ENCODE measurements at regions not wholly inside any gene's neighbourhood (a gene's known extent, or its start where the extent isn't known, plus 50 kb on each side); places are given as distances from the start of the nearest gene placed in this dataset.
"Not testable (repeated sequence)": the region's sequence is repeated elsewhere in the genome, so short reads cannot be mapped to it uniquely, and the experiment has no call there.

DNA sequence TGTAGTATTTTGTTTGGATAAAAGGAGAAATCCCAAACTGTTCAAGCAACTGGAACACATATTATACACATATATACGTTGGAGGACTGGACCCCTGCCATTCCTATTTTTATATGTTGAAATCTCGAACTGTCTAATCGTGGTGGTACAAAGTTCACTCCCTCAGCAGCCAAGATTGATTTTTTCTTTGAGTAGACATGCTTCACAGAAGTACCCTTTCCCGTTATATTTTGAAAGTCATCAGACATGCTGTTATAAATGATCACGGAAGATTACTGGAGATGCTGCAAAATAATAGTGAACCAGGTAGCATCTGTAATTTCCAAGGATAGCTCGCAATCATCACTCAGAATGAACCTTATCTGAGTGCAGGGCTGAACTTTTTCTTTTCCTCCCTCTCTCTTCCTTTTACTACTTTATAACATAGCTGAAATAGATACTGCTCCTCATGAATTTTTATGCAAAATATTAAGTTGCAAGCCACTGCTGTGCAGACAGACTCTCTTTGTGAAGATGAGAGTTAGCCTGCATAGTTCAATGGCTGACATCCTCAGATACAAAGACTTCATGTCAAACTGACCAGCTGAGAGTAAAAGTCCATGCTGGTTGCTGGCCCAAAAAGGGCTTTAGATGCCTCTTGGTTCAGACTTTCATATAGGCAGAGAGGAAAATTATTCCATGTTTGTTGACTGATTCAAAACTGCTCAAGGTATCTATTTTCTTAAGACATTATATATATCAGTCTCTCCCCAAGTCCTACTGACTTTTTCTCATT lies 451.9 kb downstream of the TMEM38B start:
- DNase-seq (ENCODE audit: low spot score) = no peak
- intact Hi-C loops (cut with DNase I) = no loop called here

DNA sequence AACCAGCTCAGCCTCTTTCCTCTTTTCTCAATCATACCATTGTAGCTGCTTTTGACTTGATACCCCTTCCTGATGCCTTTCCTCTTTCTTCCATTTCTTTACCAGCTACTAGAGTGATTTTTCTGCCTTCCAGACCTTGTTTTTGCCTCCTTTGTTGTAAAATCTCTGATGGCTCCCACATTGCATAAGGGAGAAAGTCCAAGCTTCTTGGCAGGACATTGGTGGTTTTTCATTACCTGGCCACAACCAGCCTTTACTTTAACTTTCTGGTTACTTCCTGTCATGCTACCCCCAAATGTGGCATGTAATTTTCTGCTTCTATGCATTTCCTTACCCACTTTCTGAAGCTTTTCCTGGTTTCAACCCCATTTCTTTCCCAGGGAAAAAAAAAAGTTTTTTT lies 452.5 kb downstream of the TMEM38B start:
- no peak for DNase-seq (ENCODE audit: low spot score)
- intact Hi-C loops (cut with DNase I) = no loop called here

DNA sequence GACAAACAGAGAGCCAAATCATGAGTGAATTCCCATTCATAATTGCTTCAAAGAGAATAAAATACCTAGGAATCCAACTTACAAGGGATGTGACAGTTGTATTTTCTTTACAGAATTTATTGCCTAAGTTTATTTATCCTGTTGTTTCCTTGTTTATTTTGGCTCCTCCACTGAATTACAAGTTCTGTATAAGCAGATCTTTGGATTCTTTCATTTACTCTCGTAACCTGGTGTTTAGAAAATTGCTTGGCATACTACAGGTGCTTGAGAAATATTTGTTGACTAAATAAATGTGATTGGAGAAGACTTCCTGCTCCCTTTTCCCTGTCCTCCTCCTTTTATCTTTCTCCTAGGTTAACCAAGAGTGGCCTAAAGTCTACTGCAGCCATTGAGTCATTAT lies 455.6 kb downstream of the TMEM38B start:
- intact Hi-C loops (cut with DNase I) = no loop called here
- DNase-seq (ENCODE audit: low spot score) = no peak

DNA sequence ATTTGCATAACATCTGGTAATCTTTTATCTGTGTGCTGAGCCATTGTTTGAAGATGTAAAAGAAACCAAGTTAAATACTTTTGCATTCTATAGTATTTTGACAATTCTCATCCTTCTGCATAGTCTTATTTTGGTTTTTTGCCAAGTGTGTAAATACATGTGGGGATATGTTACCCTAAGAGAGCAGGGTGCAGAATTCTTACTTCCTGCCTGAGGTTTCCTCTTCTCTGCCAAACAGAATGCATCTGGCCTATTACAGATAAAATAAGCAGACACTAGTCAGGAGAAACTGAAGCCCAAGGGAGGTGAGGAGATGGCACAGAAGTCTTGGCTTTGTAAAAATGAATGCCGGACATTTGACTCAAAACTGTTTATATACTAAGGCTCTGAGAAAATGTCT lies 462.1 kb downstream of the TMEM38B start:
- intact Hi-C loops (cut with DNase I) = no loop called here
- DNase-seq (ENCODE audit: low spot score) = no peak

DNA sequence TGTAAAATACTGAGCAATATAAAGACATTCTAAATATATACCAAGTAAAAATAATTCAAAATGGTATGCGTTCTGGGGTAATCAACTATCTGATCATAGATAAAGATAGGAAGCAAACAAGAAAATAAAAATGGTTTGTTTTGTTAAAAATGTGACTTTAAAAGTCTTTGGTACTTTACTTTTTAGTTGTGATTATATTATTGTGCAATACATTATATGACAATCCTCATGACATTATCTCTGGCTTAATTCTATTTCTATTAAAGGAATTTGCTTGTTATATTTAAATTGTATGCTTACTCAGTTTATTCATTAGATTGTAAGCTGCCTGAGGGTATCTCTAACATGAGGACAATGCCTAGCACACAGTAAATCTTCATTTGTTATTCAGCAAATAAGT lies 477.9 kb downstream of the TMEM38B start:
- no peak for DNase-seq (ENCODE audit: low spot score)
- intact Hi-C loops (cut with DNase I) = no loop called here

DNA sequence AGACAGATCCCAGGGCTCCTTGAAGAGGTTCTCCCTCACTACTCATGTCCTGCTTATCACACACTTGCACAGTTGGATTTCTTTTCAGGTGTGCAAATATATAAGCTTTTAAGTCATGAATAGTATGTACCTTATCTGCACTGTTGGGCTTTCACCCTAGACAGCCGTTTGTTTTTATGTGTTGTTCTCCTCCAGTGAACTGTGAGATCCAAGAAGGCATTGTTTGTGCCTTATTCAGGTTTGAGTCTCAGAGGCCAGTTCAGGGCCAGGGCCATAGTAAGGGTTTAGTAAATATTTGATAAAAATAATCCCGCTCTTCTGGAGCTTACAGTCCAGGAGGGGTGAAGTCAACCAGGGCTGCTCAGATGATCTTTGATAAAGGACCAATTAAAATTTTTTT lies 480.0 kb downstream of the TMEM38B start:
- intact Hi-C loops (cut with DNase I) = no loop called here
- no peak for DNase-seq (ENCODE audit: low spot score)

DNA sequence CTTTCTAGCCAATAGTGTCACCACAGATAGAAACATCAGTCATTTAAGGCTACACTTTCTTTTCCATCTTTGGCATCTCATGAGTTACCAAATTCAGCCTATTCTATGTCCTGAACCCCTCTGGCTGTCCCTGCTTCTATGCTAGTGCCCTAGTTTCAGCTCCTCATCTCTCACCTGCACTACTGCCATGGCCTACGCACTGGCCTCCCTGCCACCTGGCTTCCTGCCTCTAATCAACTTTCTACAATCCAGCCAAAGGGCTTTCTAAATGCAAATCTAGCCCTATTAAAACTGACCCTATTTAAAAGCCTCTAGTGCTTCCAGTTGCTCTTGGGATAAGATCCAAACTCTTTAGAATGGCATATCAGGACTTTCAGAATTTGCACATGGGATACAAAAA lies 482.9 kb downstream of the TMEM38B start:
- intact Hi-C loops (cut with DNase I) = no loop called here
- no peak for DNase-seq (ENCODE audit: low spot score)

DNA sequence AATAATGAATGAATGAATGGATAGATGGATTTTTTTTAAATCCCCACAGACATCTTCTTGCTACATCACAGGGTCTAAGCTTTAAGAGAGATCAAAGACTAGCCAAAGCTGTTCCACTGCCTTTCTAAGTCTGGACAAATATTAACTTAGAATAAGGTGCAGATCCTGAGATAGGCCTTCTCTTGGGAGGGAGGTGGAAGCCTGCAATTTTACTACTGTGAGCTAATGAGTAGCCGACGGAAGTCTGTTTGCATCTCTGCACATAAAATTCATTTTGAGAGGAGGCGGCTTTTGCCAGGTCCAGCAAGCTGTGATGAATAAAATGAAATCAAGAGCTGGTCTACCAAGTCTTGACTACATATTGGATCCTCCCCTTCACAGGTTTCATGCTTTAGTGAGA lies 484.9 kb downstream of the TMEM38B start:
- DNase-seq (ENCODE audit: low spot score) = no peak

DNA sequence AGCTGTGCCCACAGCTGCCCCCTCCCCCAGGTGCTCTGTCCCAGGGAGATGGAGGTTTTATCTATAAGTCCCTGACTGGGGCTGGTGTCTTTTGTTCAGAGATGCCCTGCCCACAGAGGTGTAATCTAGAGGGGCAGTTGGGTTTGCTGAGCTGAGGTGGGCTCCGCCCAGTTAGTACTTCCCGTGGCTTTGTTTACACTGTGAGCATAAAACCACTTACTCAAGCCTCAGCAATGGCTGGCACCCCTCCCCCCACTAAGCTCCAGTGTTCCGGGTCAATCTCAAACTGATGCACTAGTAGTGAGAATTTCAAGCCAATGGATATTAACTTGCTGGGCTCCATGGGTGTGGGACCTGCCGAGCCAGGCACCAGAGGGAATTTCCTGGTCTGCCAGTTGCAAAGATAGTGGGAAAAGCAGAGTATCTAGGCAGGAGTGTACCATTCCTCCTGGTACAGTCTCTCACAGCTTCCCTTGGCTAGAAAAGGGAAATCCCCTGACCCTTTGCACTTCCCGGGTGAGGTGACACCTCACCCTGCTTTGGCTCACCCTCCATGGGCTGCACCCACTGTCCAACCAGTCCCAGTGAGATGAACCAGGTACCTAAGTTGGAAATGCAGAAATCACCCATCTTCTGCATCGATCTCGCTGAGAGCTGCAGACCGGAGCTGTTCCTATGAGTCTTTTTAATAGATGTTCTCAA lies 509.6 kb downstream of the TMEM38B start:
- intact Hi-C loops (cut with DNase I); DNase-seq (ENCODE audit: low spot score): not testable (repeated sequence)

More for the DNA sequence above, 484.9 kb downstream of the TMEM38B start:
- intact Hi-C loops (cut with DNase I) = no loop called here

DNA sequence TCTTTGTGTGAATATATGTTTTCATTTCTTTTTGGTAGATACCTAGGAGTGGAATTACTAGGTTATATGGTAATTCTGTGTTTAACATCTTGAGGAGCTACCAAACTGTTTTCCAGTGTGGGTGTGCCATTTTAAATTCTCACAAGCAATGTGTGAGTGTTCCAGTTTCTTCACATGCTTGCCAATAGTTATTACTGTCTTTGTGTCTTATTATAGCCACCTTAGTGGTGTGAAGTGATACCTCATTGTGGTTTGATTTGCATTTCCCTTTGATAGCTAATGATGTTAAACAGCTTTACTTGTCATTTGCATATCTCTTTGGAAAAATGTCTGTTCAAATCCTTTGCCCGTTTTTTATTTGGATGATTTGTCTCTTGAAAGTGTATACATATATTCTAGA lies 513.0 kb downstream of the TMEM38B start:
- intact Hi-C loops (cut with DNase I) = no loop called here
- DNase-seq (ENCODE audit: low spot score) = no peak

DNA sequence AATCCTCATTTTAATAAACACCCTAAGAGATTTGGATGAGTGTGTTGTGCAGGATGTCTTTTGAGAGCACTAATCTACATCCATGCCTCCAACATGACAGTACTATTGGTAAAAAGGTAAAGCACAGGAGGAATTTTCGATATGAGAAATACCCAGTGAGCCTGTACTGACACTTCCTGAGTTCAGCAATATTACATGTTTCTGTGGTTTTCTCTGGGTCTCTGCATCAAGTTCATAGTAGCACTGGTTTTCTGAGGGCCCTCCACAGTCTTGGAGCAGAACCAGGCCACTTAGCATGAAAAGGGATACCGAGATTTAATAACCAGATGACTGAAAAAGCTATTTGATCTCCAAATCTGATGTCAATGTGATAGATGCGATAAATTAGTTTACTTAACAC lies 524.1 kb downstream of the TMEM38B start:
- DNase-seq (ENCODE audit: low spot score) = no peak
- intact Hi-C loops (cut with DNase I) = loop anchor here in 1 of 2 donors (5.0 kb wide), 1 partner anchor 654 kb away; no protein-coding TSS in a partner anchor

DNA sequence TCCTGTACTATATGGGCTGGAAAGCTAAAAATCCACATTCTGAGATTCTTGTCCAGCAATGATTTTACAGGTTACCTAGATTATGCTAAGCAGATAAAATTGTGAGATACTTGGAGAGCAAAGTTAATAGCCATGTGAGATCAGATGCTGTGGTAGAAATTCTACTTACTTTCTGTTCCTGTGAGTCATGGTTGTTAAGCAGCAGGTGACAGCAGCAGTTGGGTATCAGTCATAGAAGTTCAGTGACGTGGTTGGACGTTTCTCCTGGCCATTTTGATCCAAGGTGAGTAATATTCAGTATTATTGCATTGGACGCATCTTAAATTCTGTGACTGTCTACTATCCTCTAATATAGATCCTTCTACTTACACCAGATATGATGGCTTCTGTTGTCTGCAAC lies 524.5 kb downstream of the TMEM38B start:
- intact Hi-C loops (cut with DNase I) = loop anchor here in 1 of 2 donors (5.0 kb wide), 1 partner anchor 653 kb away; no protein-coding TSS in a partner anchor
- no peak for DNase-seq (ENCODE audit: low spot score)

DNA sequence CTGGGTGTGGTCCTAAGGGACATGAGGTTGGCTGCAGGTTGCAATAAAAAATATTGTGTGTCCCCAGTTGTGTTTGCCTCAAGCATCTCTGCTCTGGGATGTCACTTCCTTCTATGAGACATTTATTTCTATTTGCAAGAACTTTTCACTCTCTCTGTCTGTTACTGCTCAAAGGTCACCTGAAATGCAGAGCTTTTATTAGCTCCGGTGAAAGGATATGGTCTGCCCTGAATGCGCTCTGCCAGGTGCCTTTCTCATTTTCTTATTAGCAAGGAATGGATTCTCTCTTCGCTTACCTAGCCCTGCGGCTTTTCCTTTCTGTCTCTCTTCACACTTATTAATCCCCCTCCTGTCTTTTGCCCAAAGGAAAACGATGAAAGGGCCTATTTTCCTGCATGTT lies 526.1 kb downstream of the TMEM38B start:
- intact Hi-C loops (cut with DNase I) = no loop called here
- DNase-seq (ENCODE audit: low spot score) = no peak

DNA sequence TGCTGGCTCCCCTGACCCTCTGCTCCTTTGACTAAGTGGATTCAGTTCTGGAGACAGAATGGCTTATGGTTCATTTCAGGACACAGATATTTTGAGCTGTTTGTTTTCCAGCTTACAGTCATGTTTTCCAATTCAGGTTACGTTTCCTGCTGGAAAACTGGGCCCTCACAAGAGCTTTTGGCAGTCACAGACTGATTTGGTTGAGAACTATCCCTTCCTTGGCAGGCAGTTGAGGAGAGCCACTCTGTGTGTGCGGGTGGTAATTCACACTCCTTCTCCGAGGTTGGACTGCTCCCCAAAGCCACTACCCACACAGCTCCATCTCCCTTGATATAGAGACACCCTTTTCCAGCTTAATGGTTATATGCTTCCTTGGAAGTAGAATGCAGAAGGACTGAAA lies 534.5 kb downstream of the TMEM38B start:
- DNase-seq (ENCODE audit: low spot score) = no peak
- intact Hi-C loops (cut with DNase I) = no loop called here

DNA sequence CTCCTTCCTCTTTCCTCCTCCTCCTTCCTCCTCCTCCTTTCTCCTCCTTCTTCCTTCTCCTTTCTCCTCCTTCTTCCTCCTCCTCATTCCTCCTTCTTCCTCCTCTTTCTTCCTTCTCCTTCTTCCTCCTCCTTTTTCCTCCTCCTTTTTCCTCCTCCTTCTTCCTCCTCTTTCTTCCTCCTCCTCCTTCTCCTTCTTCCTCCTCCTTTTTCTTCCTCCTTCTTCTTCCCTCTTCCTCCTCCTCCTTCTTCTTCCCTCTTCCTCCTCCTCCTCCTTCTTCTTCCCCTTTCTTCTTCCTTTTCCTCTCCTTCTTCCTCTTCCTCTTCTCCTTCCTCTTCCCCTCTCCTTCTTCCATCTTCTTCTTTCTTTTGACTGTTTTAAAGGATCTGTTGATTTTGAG lies 538.8 kb downstream of the TMEM38B start:
- DNase-seq (ENCODE audit: low spot score) = no peak
- intact Hi-C loops (cut with DNase I) = no loop called here

DNA sequence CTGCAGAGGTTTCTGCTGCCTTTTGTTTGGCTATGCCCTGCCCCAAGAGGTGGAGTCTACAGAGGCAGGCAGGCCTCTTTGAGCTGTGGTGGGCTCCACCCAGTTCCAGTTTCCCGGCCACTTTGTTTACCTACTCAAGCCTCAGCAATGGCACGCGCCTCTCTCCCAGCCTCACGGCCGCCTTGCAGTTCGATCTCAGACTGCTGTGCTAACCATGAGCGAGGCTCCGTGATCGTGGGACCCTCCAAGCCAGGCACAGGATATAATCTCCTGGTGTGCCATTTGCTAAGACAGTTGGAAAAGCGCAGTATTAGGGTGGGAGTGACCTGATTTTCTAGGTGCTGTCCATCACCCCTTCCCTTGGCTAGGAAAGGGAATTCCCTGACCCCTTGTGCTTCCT lies 566.6 kb downstream of the TMEM38B start:
- intact Hi-C loops (cut with DNase I); DNase-seq (ENCODE audit: low spot score): not testable (repeated sequence)

DNA sequence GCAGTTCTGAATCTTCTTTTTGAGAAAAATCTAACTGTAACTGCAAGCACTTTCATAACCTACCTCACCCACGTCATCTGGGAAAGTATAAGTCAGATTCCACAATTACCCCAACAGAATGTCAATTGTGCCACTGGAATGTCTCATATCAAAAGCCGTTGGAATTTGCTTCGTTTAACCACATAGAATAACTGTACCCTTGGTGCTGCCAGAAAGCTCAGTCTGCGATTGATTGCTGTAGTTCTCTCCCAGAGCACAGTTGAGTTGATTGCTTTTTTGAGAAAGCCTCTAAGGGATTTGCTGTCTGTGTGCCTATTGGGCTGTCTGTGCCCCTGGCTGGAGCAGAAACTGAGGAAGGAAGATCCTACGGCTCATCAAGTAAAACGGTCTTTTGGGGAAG lies 583.6 kb downstream of the TMEM38B start:
- DNase-seq (ENCODE audit: low spot score) = no peak
- intact Hi-C loops (cut with DNase I) = no loop called here

DNA sequence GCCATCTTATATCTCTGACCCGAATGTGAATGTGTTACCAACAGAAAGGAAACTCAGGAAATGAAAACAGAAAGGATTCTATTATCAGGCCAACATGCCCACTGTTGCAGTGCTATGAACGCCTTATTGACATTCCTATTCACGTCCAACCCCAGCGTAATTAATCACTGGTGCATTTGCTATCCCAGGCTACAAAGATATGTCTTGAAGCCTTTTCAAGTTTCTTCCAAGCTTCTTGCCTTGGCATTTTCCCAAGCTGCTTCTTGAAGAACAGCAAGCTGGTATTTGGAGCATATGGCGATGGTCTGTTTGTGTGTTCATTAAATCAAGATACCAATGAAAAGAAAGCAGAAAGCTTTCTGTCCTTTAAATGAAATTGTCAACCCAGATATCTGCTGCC lies 579.2 kb upstream of the ZNF462 start:
- intact Hi-C loops (cut with DNase I) = no loop called here
- DNase-seq (ENCODE audit: low spot score) = no peak

DNA sequence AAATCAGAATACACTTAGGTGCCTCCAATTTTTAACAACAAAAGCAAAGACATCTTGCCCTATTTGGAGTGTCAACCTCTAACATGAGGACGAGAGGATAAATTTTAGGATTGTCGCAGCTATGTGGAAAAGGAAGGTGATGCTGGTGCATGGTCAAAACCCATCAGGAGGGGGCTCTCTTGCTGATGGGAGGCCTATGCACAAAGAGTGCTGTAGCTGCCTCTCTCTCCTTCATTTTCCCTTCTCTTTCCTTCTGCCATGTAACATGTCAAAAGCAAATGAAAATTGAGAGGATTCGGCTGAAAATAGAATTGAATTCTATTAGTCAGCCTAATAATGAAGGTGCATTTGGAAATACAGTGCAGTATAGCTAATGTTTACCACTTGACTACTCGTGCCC lies 578.7 kb upstream of the ZNF462 start:
- no peak for DNase-seq (ENCODE audit: low spot score)
- intact Hi-C loops (cut with DNase I) = no loop called here

DNA sequence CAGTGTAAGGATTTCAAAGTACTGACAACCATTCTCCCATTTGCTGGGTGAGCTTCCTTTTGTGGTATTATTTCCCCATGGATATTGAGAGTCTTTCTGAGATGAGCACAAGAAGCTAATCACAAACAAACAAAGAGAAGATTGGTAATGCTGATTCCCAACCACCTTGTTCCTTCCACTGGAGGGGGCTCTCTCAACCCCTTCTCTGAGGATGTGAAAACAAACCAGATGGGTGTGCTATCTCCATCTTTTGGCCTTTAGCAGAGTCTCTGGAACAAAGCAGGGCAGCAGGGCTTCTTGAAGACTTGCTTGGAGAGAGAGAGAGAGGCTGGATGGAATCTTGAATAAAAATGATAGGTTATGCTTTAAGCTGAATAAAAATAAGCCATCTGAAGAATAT lies 576.7 kb upstream of the ZNF462 start:
- DNase-seq (ENCODE audit: low spot score) = no peak
- intact Hi-C loops (cut with DNase I) = no loop called here

DNA sequence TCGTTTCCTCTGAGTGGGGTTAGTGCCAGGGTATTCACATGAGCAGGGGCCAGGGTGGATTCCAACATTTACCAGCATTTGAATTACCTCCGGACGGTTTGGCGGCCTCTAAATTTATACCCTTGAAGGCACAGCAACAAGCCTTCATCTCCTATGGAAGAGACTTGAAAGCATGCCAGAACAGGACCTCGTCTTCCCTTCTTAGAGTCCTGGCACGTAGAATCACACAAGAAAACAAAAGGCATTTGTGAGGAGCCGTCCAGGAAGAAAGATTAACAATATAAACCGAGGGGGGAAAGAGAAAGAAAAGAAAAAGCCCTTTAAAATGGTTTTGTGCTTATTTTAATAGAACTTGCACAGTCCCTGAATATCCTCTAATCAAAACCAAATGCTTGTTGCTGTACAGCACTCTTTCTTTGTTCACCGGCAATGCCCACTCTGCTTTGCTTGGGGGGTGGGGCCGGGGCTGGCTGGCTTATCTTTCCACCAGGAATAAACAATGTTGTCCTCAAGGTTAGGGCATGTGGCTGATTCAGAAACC lies 575.8 kb upstream of the ZNF462 start:
- no peak for DNase-seq (ENCODE audit: low spot score)
- intact Hi-C loops (cut with DNase I) = no loop called here
